H1 (cell line): ENCODE measurements at regions not wholly inside any gene's neighbourhood (a gene's known extent, or its start where the extent isn't known, plus 50 kb on each side); places are given as distances from the start of the nearest gene placed in this dataset.

ENCODE experiments used
- TF ChIP-seq, protein P1 (sequence below): IDR thresholded peaks from 2 replicates; pipeline ENCODE4 v1.6.1; 2012; ENCODE audit warnings: low read length, inconsistent platforms

GRCh38 chr22:48797731-48798130 is 1029.9 kb downstream of the BRD1 start (continued):
- TF ChIP-seq, protein P1, sequence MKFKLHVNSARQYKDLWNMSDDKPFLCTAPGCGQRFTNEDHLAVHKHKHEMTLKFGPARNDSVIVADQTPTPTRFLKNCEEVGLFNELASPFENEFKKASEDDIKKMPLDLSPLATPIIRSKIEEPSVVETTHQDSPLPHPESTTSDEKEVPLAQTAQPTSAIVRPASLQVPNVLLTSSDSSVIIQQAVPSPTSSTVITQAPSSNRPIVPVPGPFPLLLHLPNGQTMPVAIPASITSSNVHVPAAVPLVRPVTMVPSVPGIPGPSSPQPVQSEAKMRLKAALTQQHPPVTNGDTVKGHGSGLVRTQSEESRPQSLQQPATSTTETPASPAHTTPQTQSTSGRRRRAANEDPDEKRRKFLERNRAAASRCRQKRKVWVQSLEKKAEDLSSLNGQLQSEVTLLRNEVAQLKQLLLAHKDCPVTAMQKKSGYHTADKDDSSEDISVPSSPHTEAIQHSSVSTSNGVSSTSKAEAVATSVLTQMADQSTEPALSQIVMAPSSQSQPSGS, result no peak
